ENCODE measurements at regions not wholly inside any gene's neighbourhood (a gene's known extent, or its start where the extent isn't known, plus 50 kb on each side); places are given as distances from the start of the nearest gene placed in this dataset.

GRCh38 chr3:63047068-63047467, 171.9 kb upstream of the CADPS start:
- no peak for DNase-seq (ENCODE audit: low spot score in 2 of 2)
- no peaks in the 10 kb centered on the region for H3K9me3 ChIP-seq

GRCh38 chr3:63048367-63049326, 173.4 kb upstream of the CADPS start:
- H3K27ac ChIP-seq, result no peak overlapping the region
- H3K36me3 ChIP-seq, result no peaks in the 10 kb centered on the region
- H3K27me3 ChIP-seq, result no peaks in the 10 kb centered on the region
- no peaks in the 10 kb centered on the region for H3K9me3 ChIP-seq
- H3K4me3 ChIP-seq, result no peak overlapping the region
- WGBS, 2 donors, result 81 to 82% methylated on average over 4 of the region's 4 CpGs
- H3K4me1 ChIP-seq, result no peaks in the 10 kb centered on the region
- TF ChIP-seq POLR2A (IDR thresholded peaks at IDR 0.05) (no peak), EP300 (IDR thresholded peaks at IDR 0.05) (no peak), CTCF (IDR thresholded peaks at IDR 0.05) (no peak)
- no peak for DNase-seq (ENCODE audit: low spot score in 2 of 2)

More at GRCh38 chr3:63047068-63047467, 171.9 kb upstream of the CADPS start:
- Histone ChIP-seq H3K36me3 (no peaks in the 10 kb centered on the region), H3K4me1 (no peaks in the 10 kb centered on the region), H3K4me3 (no peak overlapping the region), H3K27ac (no peak overlapping the region), H3K27me3 (no peaks in the 10 kb centered on the region)
- 89 to 95% methylated on average over 1 of the region's 1 CpG for WGBS, 2 donors
- no peak for TF ChIP-seq EP300 (IDR thresholded peaks at IDR 0.05)
- no peak for TF ChIP-seq POLR2A (IDR thresholded peaks at IDR 0.05)
- TF ChIP-seq CTCF (IDR thresholded peaks at IDR 0.05), result no peak

GRCh38 chr3:63050548-63051177, 175.4 kb upstream of the CADPS start:
- H3K36me3 ChIP-seq, result no peaks in the 10 kb centered on the region
- H3K27me3 ChIP-seq, result no peaks in the 10 kb centered on the region
- no peak overlapping the region for H3K27ac ChIP-seq
- H3K4me3 ChIP-seq, result no peak overlapping the region
- no peaks in the 10 kb centered on the region for H3K4me1 ChIP-seq
- DNase-seq (ENCODE audit: low spot score in 2 of 2), result no peak
- WGBS, 2 donors, result 64 to 67% methylated on average over 8 of the region's 8 CpGs
- H3K9me3 ChIP-seq, result no peaks in the 10 kb centered on the region
- TF ChIP-seq POLR2A (IDR thresholded peaks at IDR 0.05) (no peak), CTCF (IDR thresholded peaks at IDR 0.05) (no peak)

GRCh38 chr3:63051920-63052319, 176.7 kb upstream of the CADPS start:
- no peak for DNase-seq (ENCODE audit: low spot score in 2 of 2)
- 21% methylated on average over 5 of the region's 5 CpGs for WGBS, 2 donors
- TF ChIP-seq POLR2A (IDR thresholded peaks at IDR 0.05), result no peak
- TF ChIP-seq EP300 (IDR thresholded peaks at IDR 0.05), result no peak
- TF ChIP-seq CTCF (IDR thresholded peaks at IDR 0.05), result no peak

GRCh38 chr3:63056932-63057331, 181.7 kb upstream of the CADPS start:
- Histone ChIP-seq H3K27ac (no peak overlapping the region), H3K4me1 (no peaks in the 10 kb centered on the region), H3K4me3 (no peak overlapping the region), H3K36me3 (no peaks in the 10 kb centered on the region), H3K9me3 (no peaks in the 10 kb centered on the region), H3K27me3 (no peaks in the 10 kb centered on the region)
- 17 to 39% methylated on average over 1 of the region's 1 CpG for WGBS, 2 donors
- no peak for TF ChIP-seq CTCF (IDR thresholded peaks at IDR 0.05)
- TF ChIP-seq EP300 (IDR thresholded peaks at IDR 0.05), result no peak
- TF ChIP-seq POLR2A (IDR thresholded peaks at IDR 0.05), result no peak
- DNase-seq (ENCODE audit: low spot score in 2 of 2), result no peak

More at GRCh38 chr3:63051920-63052319, 176.7 kb upstream of the CADPS start:
- no peak overlapping the region for H3K4me3 ChIP-seq
- no peak overlapping the region for H3K27ac ChIP-seq
- H3K36me3 ChIP-seq, result no peaks in the 10 kb centered on the region
- H3K27me3 ChIP-seq, result no peaks in the 10 kb centered on the region
- no peaks in the 10 kb centered on the region for H3K9me3 ChIP-seq
- no peaks in the 10 kb centered on the region for H3K4me1 ChIP-seq

All from tibial nerve (tissue), 4 donors.